HG03342 (cell line): ENCODE measurements at regions not wholly inside any gene's neighbourhood (a gene's known extent, or its start where the extent isn't known, plus 50 kb on each side); places are given as distances from the start of the nearest gene placed in this dataset.

Experiments
- ATAC-seq: cut with Tn5 transposase; IDR thresholded peaks from one replicate; pipeline ENCODE4 v1.9.1; 2021; ENCODE audit warnings: mild to moderate bottlenecking, moderate library complexity; ENCODE audit not compliant: unreplicated experiment

- ATAC-seq = no peak
Observed at GRCh38 chr4:62402088-62402806, 1202.1 kb downstream of the ADGRL3 start.

GRCh38 chr4:62399242-62399641 is 1199.1 kb downstream of the ADGRL3 start:
- peak; percentile 68 for ATAC-seq

GRCh38 chr4:62398318-62398717 is 1198.2 kb downstream of the ADGRL3 start:
- ATAC-seq = no peak

GRCh38 chr4:62394766-62395165 is 1194.6 kb downstream of the ADGRL3 start:
- ATAC-seq = no peak

GRCh38 chr4:62387808-62388207 is 1187.7 kb downstream of the ADGRL3 start:
- ATAC-seq = no peak

GRCh38 chr4:62377700-62378099 is 1177.6 kb downstream of the ADGRL3 start:
- no peak for ATAC-seq

GRCh38 chr4:62377245-62377644 is 1177.1 kb downstream of the ADGRL3 start:
- ATAC-seq = no peak

- ATAC-seq = no peak
Observed at GRCh38 chr4:62366939-62367338, 1166.8 kb downstream of the ADGRL3 start.

- no peak for ATAC-seq
Observed at GRCh38 chr4:62360156-62360545, 1160.0 kb downstream of the ADGRL3 start.

- ATAC-seq = no peak
Observed at GRCh38 chr4:62359441-62360155, 1159.5 kb downstream of the ADGRL3 start.

GRCh38 chr4:62344915-62345314 is 1144.8 kb downstream of the ADGRL3 start:
- no peak for ATAC-seq

GRCh38 chr4:62344474-62344873 is 1144.3 kb downstream of the ADGRL3 start:
- no peak for ATAC-seq

GRCh38 chr4:62342346-62342745 is 1142.2 kb downstream of the ADGRL3 start:
- no peak for ATAC-seq

- ATAC-seq = no peak
Observed at GRCh38 chr4:62328526-62328925, 1128.4 kb downstream of the ADGRL3 start.

- ATAC-seq = no peak
Observed at GRCh38 chr4:62327612-62328297, 1127.6 kb downstream of the ADGRL3 start.

GRCh38 chr4:62324215-62324614 is 1124.1 kb downstream of the ADGRL3 start:
- no peak for ATAC-seq

- ATAC-seq = no peak
Observed at GRCh38 chr4:62320612-62321011, 1120.5 kb downstream of the ADGRL3 start.

- ATAC-seq = no peak
Observed at GRCh38 chr4:62302710-62303109, 1102.6 kb downstream of the ADGRL3 start.

GRCh38 chr4:62301500-62301899 is 1101.4 kb downstream of the ADGRL3 start:
- no peak for ATAC-seq

- no peak for ATAC-seq
Observed at GRCh38 chr4:62293551-62293950, 1093.4 kb downstream of the ADGRL3 start.

- no peak for ATAC-seq
Observed at GRCh38 chr4:62292911-62293310, 1092.8 kb downstream of the ADGRL3 start.
